ENCODE measurements at regions not wholly inside any gene's neighbourhood (a gene's known extent, or its start where the extent isn't known, plus 50 kb on each side); places are given as distances from the start of the nearest gene placed in this dataset.

DNA sequence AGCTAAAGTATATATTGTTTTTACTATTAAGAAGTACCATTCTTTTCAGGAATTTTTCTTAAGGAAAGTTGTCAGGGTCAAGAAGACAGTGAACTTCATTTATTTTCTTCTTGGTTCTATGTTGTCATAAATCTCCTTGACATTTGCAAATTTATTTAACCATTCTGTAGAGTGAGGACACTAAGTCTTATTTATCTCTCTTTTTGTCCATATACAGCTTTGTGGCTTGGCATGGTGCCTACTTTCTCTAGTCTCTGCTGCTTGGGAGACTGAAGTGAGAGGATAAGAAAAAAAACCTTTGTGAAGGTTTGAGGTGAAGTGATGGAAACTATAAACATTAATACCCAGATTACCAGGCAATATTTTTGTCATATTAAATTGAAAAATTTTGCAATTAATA lies 1389.4 kb downstream of the SUCLG1 start:
- no peaks in the 10 kb centered on the region for H3K27me3 ChIP-seq
- H3K36me3 ChIP-seq, result no peaks in the 10 kb centered on the region
- TF ChIP-seq, protein P1, sequence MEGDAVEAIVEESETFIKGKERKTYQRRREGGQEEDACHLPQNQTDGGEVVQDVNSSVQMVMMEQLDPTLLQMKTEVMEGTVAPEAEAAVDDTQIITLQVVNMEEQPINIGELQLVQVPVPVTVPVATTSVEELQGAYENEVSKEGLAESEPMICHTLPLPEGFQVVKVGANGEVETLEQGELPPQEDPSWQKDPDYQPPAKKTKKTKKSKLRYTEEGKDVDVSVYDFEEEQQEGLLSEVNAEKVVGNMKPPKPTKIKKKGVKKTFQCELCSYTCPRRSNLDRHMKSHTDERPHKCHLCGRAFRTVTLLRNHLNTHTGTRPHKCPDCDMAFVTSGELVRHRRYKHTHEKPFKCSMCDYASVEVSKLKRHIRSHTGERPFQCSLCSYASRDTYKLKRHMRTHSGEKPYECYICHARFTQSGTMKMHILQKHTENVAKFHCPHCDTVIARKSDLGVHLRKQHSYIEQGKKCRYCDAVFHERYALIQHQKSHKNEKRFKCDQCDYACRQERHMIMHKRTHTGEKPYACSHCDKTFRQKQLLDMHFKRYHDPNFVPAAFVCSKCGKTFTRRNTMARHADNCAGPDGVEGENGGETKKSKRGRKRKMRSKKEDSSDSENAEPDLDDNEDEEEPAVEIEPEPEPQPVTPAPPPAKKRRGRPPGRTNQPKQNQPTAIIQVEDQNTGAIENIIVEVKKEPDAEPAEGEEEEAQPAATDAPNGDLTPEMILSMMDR (IDR thresholded peaks at IDR 0.05), result no peak
- no peak overlapping the region for H3K4me3 ChIP-seq
- no peak for ATAC-seq
- H3K27ac ChIP-seq, result no peak overlapping the region
- H3K4me1 ChIP-seq, result no peaks in the 10 kb centered on the region
- H3K9me3 ChIP-seq, result no peaks in the 10 kb centered on the region
- intact Hi-C loops (cut with DNase I), result no loop called here
- DNase-seq, result no peak

DNA sequence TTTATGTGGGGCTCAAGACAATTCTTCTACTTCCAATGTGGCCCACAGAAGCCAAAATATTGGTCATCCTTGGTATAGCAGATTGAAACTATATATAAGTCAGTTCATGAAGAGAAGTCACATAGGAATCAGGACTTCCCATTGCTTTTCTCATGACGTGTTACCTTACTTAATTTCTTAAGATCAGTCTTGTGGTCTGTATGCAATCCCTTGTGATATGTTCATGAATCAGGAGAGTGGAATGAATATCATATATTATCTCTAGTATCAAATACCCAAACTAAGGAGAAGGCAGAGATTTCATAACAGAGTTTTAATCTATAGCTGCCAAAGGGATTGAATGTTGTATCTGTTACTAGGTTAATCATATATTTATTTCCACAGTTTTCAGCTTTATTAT lies 1390.4 kb downstream of the SUCLG1 start:
- intact Hi-C loops (cut with DNase I), result no loop called here
- ATAC-seq, result no peak

DNA sequence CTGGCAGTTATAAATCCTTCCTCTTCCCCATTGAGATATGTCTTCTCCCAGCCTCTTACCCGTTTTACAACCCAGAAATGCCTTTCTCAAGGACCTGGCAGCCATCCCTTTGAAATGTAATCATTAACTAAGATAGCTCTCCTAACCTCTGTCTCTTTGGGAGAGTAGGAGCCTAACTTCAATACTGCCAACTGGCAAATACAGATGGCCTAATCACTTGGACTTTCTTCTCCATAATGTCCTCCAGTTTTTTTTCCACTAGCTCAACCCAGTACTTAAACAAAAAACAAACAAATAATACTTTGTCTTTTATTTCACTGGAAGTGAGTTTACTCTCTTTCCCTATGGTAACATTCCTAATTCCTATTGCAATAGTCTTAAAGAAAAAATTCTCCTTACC lies 1391.1 kb downstream of the SUCLG1 start:
- H3K4me3 ChIP-seq, result no peak overlapping the region
- H3K9me3 ChIP-seq, result no peaks in the 10 kb centered on the region
- H3K36me3 ChIP-seq, result no peaks in the 10 kb centered on the region
- peak; percentile 89 for ATAC-seq
- intact Hi-C loops (cut with DNase I), result no loop called here
- no peak for DNase-seq
- TF ChIP-seq, protein P1 (IDR thresholded peaks at IDR 0.05), result no peak
- no peaks in the 10 kb centered on the region for H3K4me1 ChIP-seq
- no peaks in the 10 kb centered on the region for H3K27me3 ChIP-seq
- H3K27ac ChIP-seq, result no peak overlapping the region

More for the DNA sequence above, 1390.4 kb downstream of the SUCLG1 start:
- no peak for DNase-seq
- Histone ChIP-seq H3K27me3 (no peaks in the 10 kb centered on the region), H3K36me3 (no peaks in the 10 kb centered on the region), H3K4me1 (no peaks in the 10 kb centered on the region), H3K9me3 (no peaks in the 10 kb centered on the region), H3K27ac (no peak overlapping the region), H3K4me3 (no peak overlapping the region)
- TF ChIP-seq, protein P1 (IDR thresholded peaks at IDR 0.05), result no peak

DNA sequence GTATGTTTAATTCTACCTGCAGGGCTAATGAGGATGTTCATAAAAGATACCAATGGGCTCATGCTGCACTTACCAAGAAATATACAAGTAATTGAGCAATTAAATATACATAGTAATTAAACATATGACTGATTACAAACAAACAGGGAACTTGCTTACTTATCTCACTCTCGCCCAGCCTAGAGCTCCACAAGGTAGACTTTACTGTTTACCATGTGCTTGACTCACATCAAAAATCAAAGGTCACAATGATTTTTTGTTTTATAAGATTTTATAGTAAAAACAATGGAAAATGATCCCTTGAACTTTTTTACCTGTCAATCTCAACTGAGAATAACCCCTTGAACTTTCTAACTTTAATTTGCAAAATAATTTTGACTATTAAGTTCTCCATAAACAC lies 1395.1 kb downstream of the SUCLG1 start:
- intact Hi-C loops (cut with DNase I), result no loop called here
- DNase-seq (no peak), ATAC-seq (no peak)
- Histone ChIP-seq H3K27me3 (no peaks in the 10 kb centered on the region), H3K4me1 (no peaks in the 10 kb centered on the region), H3K9me3 (peaks cover 0 to 8% of the 10 kb centered on the region in 2 donors), H3K36me3 (no peaks in the 10 kb centered on the region), H3K27ac (no peak overlapping the region), H3K4me3 (no peak overlapping the region)
- TF ChIP-seq, protein P1 (IDR thresholded peaks at IDR 0.05), result no peak

DNA sequence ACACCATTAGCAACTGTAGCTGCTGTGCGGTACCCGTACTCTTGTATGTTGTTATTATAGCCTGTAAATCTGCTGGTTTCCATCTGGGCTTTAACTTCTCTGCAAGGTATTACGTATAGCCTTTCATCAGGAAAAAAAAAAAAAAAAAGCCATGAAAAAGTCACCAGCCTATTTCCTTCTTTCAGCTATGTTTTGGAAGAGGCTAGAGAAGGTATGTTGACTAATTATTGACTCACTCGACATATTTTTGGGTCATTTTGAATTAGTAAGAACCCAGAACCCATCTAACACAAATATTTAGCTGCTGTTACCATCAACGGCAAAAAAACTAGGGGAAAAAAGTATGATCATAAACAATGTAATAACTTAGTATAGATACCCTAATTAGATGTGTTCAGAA lies 1395.6 kb downstream of the SUCLG1 start:
- H3K4me3 ChIP-seq, result no peak overlapping the region
- TF ChIP-seq, protein P1 (IDR thresholded peaks at IDR 0.05), result no peak
- intact Hi-C loops (cut with DNase I), result no loop called here
- no peaks in the 10 kb centered on the region for H3K27me3 ChIP-seq
- H3K9me3 ChIP-seq, result peaks cover 0 to 11% of the 10 kb centered on the region in 2 donors
- no peaks in the 10 kb centered on the region for H3K36me3 ChIP-seq
- DNase-seq (no peak), ATAC-seq (no peak)
- H3K27ac ChIP-seq, result no peak overlapping the region
- no peaks in the 10 kb centered on the region for H3K4me1 ChIP-seq

All from left lung (tissue), 4 donors.